ENCODE measurements at regions not wholly inside any gene's neighbourhood (a gene's known extent, or its start where the extent isn't known, plus 50 kb on each side); places are given as distances from the start of the nearest gene placed in this dataset.

- Histone ChIP-seq H3K9me3 (no peaks in the 10 kb centered on the region), H3K4me1 (no peaks in the 10 kb centered on the region), H3K4me3 (no peak overlapping the region), H3K36me3 (no peaks in the 10 kb centered on the region), H3K27ac (no peak overlapping the region), H3K27me3 (no peaks in the 10 kb centered on the region)
- ATAC-seq, result no peak
- no peak for TF ChIP-seq POLR2AphosphoS5 (IDR thresholded peaks at IDR 0.05)
- no peak for TF ChIP-seq POLR2A (IDR thresholded peaks at IDR 0.05)
- TF ChIP-seq EP300 (IDR thresholded peaks at IDR 0.05), result no peak
- TF ChIP-seq CTCF (IDR thresholded peaks at IDR 0.05), result no peak
- WGBS, 2 donors (ENCODE audit: low coverage in 1 of 2), result 84 to 86% methylated on average over 3 to 6 of the region's 6 CpGs
Measured at GRCh38 chr20:40195742-40196141, 493.3 kb downstream of the MAFB start.

DNA sequence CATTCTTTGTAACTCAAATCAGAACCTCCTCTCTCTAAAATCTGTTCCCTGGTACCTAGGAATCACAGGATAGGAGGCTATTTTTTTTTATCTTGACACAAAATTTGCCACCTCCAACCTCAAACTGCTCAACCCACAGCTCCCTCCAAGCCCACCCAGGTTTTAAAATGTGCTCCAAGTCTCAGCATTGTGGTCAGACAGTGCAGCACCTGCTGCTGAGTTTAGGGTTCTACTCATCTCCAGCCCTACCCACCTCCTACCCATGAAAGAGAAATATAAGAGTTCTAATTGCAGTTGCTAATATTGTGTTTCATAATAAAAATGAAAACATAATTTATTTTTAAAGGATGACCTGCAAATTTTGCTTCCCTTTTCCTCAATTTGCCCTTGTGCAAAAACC is 496.5 kb downstream of the MAFB start:
- Histone ChIP-seq H3K9me3 (no peaks in the 10 kb centered on the region), H3K36me3 (no peaks in the 10 kb centered on the region), H3K27ac (no peak overlapping the region), H3K4me3 (no peak overlapping the region), H3K4me1 (no peaks in the 10 kb centered on the region), H3K27me3 (no peaks in the 10 kb centered on the region)
- TF ChIP-seq CTCF (IDR thresholded peaks at IDR 0.05) (no peak), POLR2A (IDR thresholded peaks at IDR 0.05) (no peak), EP300 (IDR thresholded peaks at IDR 0.05) (no peak), POLR2AphosphoS5 (IDR thresholded peaks at IDR 0.05) (no peak)
- no peak for ATAC-seq

DNA sequence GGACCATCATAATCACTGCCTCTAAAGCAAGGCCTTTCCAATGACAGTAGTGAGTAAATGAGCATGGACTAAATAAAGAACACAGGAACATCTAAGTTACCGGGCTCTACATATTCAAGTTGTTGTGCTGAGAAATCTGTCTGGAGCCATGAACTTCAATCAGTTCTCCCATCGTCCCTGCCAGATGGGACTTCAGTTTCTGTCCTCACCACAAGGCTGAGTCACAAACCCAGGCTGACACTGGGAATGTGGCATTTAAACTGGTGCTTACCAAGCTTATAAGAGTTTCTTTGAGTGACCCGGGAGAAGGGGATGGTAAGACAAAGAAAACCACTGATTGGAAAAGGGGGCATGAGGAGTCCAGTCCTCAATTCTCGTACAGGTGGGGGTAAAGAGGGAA is 497.0 kb downstream of the MAFB start:
- Histone ChIP-seq H3K27ac (no peak overlapping the region), H3K9me3 (no peaks in the 10 kb centered on the region), H3K4me1 (no peaks in the 10 kb centered on the region), H3K4me3 (no peak overlapping the region), H3K36me3 (no peaks in the 10 kb centered on the region), H3K27me3 (no peaks in the 10 kb centered on the region)
- TF ChIP-seq CTCF (IDR thresholded peaks at IDR 0.05) (no peak), POLR2A (IDR thresholded peaks at IDR 0.05) (no peak), POLR2AphosphoS5 (IDR thresholded peaks at IDR 0.05) (no peak), EP300 (IDR thresholded peaks at IDR 0.05) (no peak)
- ATAC-seq, result no peak
- 71 to 74% methylated on average over 2 to 4 of the region's 4 CpGs for whole genome bisulfite sequencing, 2 donors (ENCODE audit: low coverage in 1 of 2)

DNA sequence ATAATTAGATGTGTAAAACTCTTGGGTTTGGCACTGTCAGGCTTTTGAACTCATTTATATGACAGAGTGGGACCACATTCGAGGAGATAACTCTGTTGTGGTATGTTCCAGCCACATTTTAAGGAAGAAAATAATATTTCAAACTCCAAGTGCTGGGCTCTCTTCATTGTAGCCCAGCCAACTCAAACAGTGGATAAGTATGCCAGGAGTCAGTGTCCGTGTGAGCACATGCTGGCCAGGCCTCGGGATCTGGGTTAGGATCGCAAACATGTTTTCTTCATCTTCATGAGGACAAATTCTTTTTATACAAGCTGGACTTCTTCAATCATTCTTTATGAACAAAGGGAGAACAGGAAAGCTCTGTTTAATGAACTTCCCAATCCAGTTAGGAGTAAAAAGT is 497.5 kb downstream of the MAFB start:
- H3K27ac ChIP-seq, result no peak overlapping the region
- H3K36me3 ChIP-seq, result no peaks in the 10 kb centered on the region
- no peak overlapping the region for H3K4me3 ChIP-seq
- no peak for TF ChIP-seq EP300 (IDR thresholded peaks at IDR 0.05)
- TF ChIP-seq POLR2AphosphoS5 (IDR thresholded peaks at IDR 0.05), result no peak
- TF ChIP-seq POLR2A (IDR thresholded peaks at IDR 0.05), result no peak
- no peak for TF ChIP-seq CTCF (IDR thresholded peaks at IDR 0.05)
- H3K9me3 ChIP-seq, result no peaks in the 10 kb centered on the region
- WGBS, 2 donors (ENCODE audit: low coverage in 1 of 2), result 45 to 64% methylated on average over 4 of the region's 4 CpGs
- H3K27me3 ChIP-seq, result no peaks in the 10 kb centered on the region
- H3K4me1 ChIP-seq, result no peaks in the 10 kb centered on the region
- ATAC-seq, result no peak

DNA sequence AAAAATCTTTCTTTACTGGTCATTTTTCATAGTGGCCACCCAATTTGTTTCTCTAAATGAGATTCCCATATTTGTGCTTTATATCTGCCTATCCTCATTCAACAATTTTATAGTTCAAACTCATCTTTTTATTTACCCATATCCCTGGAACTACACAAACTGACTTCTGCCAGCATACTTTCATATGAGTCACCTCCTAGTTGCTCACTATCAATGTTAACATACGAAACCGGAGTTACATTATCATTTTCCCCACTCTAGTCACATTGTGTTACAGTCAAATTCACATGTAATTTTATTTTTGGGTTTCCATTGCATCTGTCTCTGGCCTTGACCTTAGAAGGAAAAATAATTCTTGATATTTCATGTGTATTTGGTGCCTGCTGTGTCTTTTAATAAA is 499.4 kb downstream of the MAFB start:
- WGBS, 2 donors (ENCODE audit: low coverage in 1 of 2), result 31 to 55% methylated on average over 2 of the region's 2 CpGs
- Histone ChIP-seq H3K27me3 (no peaks in the 10 kb centered on the region), H3K27ac (no peak overlapping the region), H3K9me3 (no peaks in the 10 kb centered on the region), H3K4me1 (no peaks in the 10 kb centered on the region), H3K36me3 (no peaks in the 10 kb centered on the region), H3K4me3 (no peak overlapping the region)
- ATAC-seq, result no peak
- TF ChIP-seq POLR2A (IDR thresholded peaks at IDR 0.05) (no peak), POLR2AphosphoS5 (IDR thresholded peaks at IDR 0.05) (no peak), EP300 (IDR thresholded peaks at IDR 0.05) (no peak), CTCF (IDR thresholded peaks at IDR 0.05) (no peak)
